Keratinocyte (primary cell): ENCODE measurements at regions not wholly inside any gene's neighbourhood (a gene's known extent, or its start where the extent isn't known, plus 50 kb on each side); places are given as distances from the start of the nearest gene placed in this dataset.

Source experiments
- CTCF ChIP-seq, 3 experiments: IDR thresholded peaks in 1 of 3; conservative IDR thresholded peaks in 1 of 3; optimal IDR thresholded peaks in 1 of 3; 2 replicates in 2 of 3; 3 replicates in 1 of 3; pipeline versions ENCODE3 to v1.5.1; 2011; ENCODE audit warnings: low read length in 3 of 3, mild to moderate bottlenecking in 3 of 3, moderate library complexity in 2 of 3, control low read depth in 1 of 3, inconsistent platforms in 1 of 3; ENCODE audit not compliant: insufficient read depth in 2 of 3; ENCODE audit errors: extremely low read depth in 1 of 3
- EZH2 ChIP-seq: IDR thresholded peaks from one replicate; pipeline ENCODE4 v1.6.1; 2012; ENCODE audit warnings: inconsistent platforms, mild to moderate bottlenecking, low read length, moderate library complexity

DNA sequence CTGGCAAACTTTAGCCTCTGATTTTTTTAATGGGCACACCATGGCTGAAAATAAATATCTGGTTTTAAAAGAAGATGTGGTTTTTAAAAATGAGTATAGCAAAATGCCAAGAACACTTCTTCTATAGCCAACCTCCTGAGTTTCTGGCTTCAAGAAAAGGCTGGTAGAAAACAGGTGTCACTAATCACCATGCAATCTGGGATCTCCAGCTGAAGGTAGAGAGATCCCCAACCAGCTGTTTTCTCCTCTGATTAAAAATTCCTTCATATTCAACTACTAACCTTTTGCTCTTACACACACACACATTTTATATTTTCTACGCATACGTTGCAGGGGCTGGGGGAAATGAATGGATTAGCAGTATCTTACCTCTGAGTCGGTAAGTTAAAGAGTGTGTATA is 279.6 kb upstream of the ROBO2 start:
- TF ChIP-seq CTCF (optimal IDR thresholded peaks at IDR 0.05 in 1 of 3, IDR thresholded peaks at IDR 0.05 in 1 of 3, conservative IDR thresholded peaks at IDR 0.05 in 1 of 3; ENCODE audit: extremely low read depth in 1 of 3, insufficient read depth in 2 of 3, low read length in 3 of 3) (no peak), EZH2 (no peak)
